HepG2 (cell line): ENCODE measurements at regions not wholly inside any gene's neighbourhood (a gene's known extent, or its start where the extent isn't known, plus 50 kb on each side); places are given as distances from the start of the nearest gene placed in this dataset.

Experiments used
- ATAC-seq: fragments of 200-7000 bp; cut with Tn5 transposase; 3 replicates; pipeline ENCODE4 v1.9.1; 2020; ENCODE audit warnings: mild to moderate bottlenecking, moderate library complexity
- BruUV-seq: library from RNA; stranded (reverse); fragments of 400-500 nt; replicated peaks from 2 replicates; lab custom pipeline; 2021; lab: Mats Ljungman, UMichigan
- CTCF ChIA-PET: fragments of 300-600 bp; formaldehyde crosslinking; extraction: SDS; loops from one replicate; lab custom pipeline; 2021; ENCODE audit warnings: low total read pairs, inconsistent platforms, low intra/inter-chr PET ratio; lab: Yijun Ruan, JAX
- POLR2A ChIA-PET: fragments of 350-600 bp; sonication (Branson Sonifier 250); formaldehyde crosslinking; loops from one replicate; lab custom pipeline; 2020; ENCODE audit warnings: antibody characterized with exemption, inconsistent platforms; lab: Yijun Ruan, JAX
- DNase-seq: peaks from one replicate; pipeline ENCODE4 v3.0.0-alpha.2; 2015; ENCODE audit warnings: low spot score
- FAIRE-seq: peaks from 3 replicates; lab custom pipeline; 2011; peaks lifted over from hg19 to GRCh38; lab: Jason Lieb, UNC
- H2AFZ ChIP-seq: one replicate; pipeline ENCODE4 v1.6.1; 2011; ENCODE audit warnings: low read length, inconsistent platforms
- H3K27ac ChIP-seq: fragments of 300-600 bp; 3 replicates; pipeline ENCODE4 v1.8.0; 2011; ENCODE audit warnings: mixed run types, mild to moderate bottlenecking, mixed read lengths, low read length, inconsistent platforms; ENCODE audit not compliant: insufficient read depth; ENCODE audit errors: extremely low read length
- H3K27me3 ChIP-seq, 2 experiments: fragments of 200-600 bp in 1 of 2; 2 replicates in 1 of 2; 3 replicates in 1 of 2; pipeline versions ENCODE4 v1.6.0 to v1.8.0; 2011; ENCODE audit warnings: low read length in 2 of 2, mild to moderate bottlenecking in 2 of 2, moderate library complexity in 2 of 2, inconsistent platforms in 1 of 2; ENCODE audit not compliant: insufficient read depth in 2 of 2, control insufficient read depth in 1 of 2
- H3K36me3 ChIP-seq, 2 experiments: fragments of 200-600 bp in 1 of 2; replicated peaks in 1 of 2; 2 replicates in 1 of 2; 3 replicates in 1 of 2; pipeline versions ENCODE4 v1.5.1 to v1.8.0; 2011; ENCODE audit warnings: low read length in 2 of 2, inconsistent platforms in 1 of 2; ENCODE audit not compliant: insufficient read depth in 2 of 2, control insufficient read depth in 1 of 2
- H3K4me1 ChIP-seq: 2 replicates; pipeline ENCODE4 v1.5.1; 2012; ENCODE audit warnings: low read length, inconsistent platforms; ENCODE audit not compliant: insufficient read depth
- H3K4me2 ChIP-seq: 2 replicates; pipeline ENCODE4 v1.6.0; 2011; ENCODE audit warnings: low read depth, low read length, inconsistent platforms
- H3K4me3 ChIP-seq, 3 experiments: fragments of 200-600 bp in 1 of 3; sonication (generic), shearing (Covaris generic) in 1 of 3; replicated peaks in 1 of 3; 2 replicates each; pipeline ENCODE4 v1.5.1; 2011 to 2016; ENCODE audit warnings: low read length in 3 of 3, inconsistent platforms in 2 of 3, low read depth in 2 of 3, mild to moderate bottlenecking in 2 of 3, control low read depth in 1 of 3, mixed read lengths in 1 of 3; ENCODE audit not compliant: insufficient read depth in 1 of 3
- H3K79me2 ChIP-seq: one replicate; pipeline ENCODE4 v1.6.1; 2011; ENCODE audit warnings: low read length, inconsistent platforms; ENCODE audit not compliant: insufficient read depth
- H3K9ac ChIP-seq: 2 replicates; pipeline ENCODE4 v1.6.0; 2011; ENCODE audit warnings: mild to moderate bottlenecking, low read depth, low read length, inconsistent platforms; ENCODE audit not compliant: insufficient read depth
- H3K9me3 ChIP-seq: 2 replicates; pipeline ENCODE4 v1.5.1; 2012; ENCODE audit warnings: mild to moderate bottlenecking, low read length
- H4K20me1 ChIP-seq: 2 replicates; pipeline ENCODE4 v1.6.0; 2011; ENCODE audit warnings: inconsistent platforms, mild to moderate bottlenecking, low read length, moderate library complexity; ENCODE audit not compliant: insufficient read depth
- AKAP8 ChIP-seq: sonication (generic); formaldehyde crosslinking; IDR thresholded peaks from 2 replicates; pipeline ENCODE4 v1.5.1; 2020; ENCODE audit warnings: mild to moderate bottlenecking, missing genetic modification reagents
- JUN ChIP-seq: sonication (generic); formaldehyde crosslinking; IDR thresholded peaks from 2 replicates; pipeline ENCODE4 v1.4.0; 2020; ENCODE audit warnings: mild to moderate bottlenecking, missing genetic modification reagents
- SATB2 ChIP-seq: sonication (generic); formaldehyde crosslinking; IDR thresholded peaks from 2 replicates; pipeline ENCODE4 v1.5.0; 2020; ENCODE audit warnings: missing genetic modification reagents
- TAF1 ChIP-seq: sonication (generic); formaldehyde crosslinking; IDR thresholded peaks from 2 replicates; pipeline ENCODE4 v1.4.0; 2020; ENCODE audit warnings: missing genetic modification reagents
- ZFP1 ChIP-seq: IDR thresholded peaks from 2 replicates; pipeline ENCODE4 v1.6.1; 2016
- ZFP36L2 ChIP-seq: sonication (generic); formaldehyde crosslinking; IDR thresholded peaks from 2 replicates; pipeline ENCODE4 v1.4.0; 2020; ENCODE audit warnings: missing genetic modification reagents
- ZNF468 ChIP-seq: sonication (generic); formaldehyde crosslinking; IDR thresholded peaks from 2 replicates; pipeline ENCODE4 v1.8.0; 2022; ENCODE audit warnings: mild to moderate bottlenecking, moderate library complexity, missing genetic modification reagents
- ZNF737 ChIP-seq: sonication (generic); formaldehyde crosslinking; IDR thresholded peaks from 2 replicates; pipeline ENCODE4 v1.5.0; 2020; ENCODE audit warnings: missing genetic modification reagents, mild to moderate bottlenecking, borderline replicate concordance
- WGBS: methylation state at CpG from one replicate; pipeline ENCODE4 v1.1.6; 2017; ENCODE audit warnings: low lambda C conversion rate; 5-methylcytosine and 5-hydroxymethylcytosine counted together
- in situ Hi-C: cut with HindIII; loops from 2 replicates; pipeline ENCODE4 v1.10.0; 2017; ENCODE audit warnings: low pct_unique_long_range_greater_than_20kb; ENCODE audit not compliant: extremely low pct_ligation_motif_present
- intact Hi-C: fragments of 100-400 bp; cut with micrococcal nuclease; formaldehyde crosslinking; loops from one replicate; pipeline ENCODE4 v1.10.0; 2022; ENCODE audit not compliant: unreplicated experiment
- TF ChIP-seq, protein P1 (sequence below): fragments of 450-650 bp; IDR thresholded peaks from 2 replicates; pipeline ENCODE4 v1.6.1; 2016
- TF ChIP-seq, protein P2 (sequence below): sonication (generic); formaldehyde crosslinking; IDR thresholded peaks from 2 replicates; pipeline ENCODE4 v1.8.1; 2022; ENCODE audit warnings: mild to moderate bottlenecking, missing genetic modification reagents
- TF ChIP-seq, protein P3 (sequence below): fragments of 450-650 bp; IDR thresholded peaks from 2 replicates; pipeline ENCODE4 v1.6.1; 2017; ENCODE audit warnings: mild to moderate bottlenecking
- TF ChIP-seq, protein P4 (sequence below): sonication (generic); formaldehyde crosslinking; IDR thresholded peaks from 2 replicates; pipeline ENCODE4 v1.4.0; 2020; ENCODE audit warnings: mild to moderate bottlenecking, missing genetic modification reagents
- TF ChIP-seq, protein P5 (sequence below): IDR thresholded peaks from 2 replicates; pipeline ENCODE4 v1.6.1; 2016; ENCODE audit warnings: missing genetic modification reagents, missing compliant biosample characterization

DNA sequence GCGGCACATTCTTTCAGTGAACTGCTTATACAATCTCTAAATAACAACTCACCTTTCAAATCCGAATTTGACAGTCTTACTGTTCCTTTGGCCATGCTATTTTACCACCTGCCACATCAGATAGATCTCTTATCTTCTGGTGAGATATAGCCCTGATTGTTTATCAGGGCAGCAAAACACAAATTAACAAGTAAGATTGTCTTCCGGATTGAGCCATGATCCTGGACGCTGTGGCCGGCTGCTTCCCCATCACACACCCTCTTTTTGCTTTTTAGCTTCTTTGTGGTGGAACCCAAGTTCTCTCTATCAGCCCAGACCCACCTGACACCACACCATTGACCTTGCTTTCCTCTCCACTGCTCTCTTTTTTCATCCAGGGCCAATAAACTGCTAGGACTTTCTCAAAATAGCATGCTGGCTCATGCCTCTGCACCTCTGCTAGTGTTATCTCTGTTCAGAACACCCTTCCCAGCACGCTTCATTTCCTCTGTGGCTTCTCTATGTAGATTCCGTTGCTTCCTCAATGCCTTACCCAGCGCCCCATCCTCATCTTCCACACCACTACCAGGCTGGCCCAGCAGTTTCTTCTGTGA, 111.8 kb upstream of the CNTNAP5 start (continued):
- TF ChIP-seq, protein P1, sequence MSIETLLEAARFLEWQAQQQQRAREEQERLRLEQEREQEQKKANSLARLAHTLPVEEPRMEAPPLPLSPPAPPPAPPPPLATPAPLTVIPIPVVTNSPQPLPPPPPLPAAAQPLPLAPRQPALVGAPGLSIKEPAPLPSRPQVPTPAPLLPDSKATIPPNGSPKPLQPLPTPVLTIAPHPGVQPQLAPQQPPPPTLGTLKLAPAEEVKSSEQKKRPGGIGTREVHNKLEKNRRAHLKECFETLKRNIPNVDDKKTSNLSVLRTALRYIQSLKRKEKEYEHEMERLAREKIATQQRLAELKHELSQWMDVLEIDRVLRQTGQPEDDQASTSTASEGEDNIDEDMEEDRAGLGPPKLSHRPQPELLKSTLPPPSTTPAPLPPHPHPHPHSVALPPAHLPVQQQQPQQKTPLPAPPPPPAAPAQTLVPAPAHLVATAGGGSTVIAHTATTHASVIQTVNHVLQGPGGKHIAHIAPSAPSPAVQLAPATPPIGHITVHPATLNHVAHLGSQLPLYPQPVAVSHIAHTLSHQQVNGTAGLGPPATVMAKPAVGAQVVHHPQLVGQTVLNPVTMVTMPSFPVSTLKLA: no peak
- no peak for TF ChIP-seq AKAP8 (CRISPR knock-in tag)
- no peak for TF ChIP-seq ZNF468
- TF ChIP-seq, protein P2, sequence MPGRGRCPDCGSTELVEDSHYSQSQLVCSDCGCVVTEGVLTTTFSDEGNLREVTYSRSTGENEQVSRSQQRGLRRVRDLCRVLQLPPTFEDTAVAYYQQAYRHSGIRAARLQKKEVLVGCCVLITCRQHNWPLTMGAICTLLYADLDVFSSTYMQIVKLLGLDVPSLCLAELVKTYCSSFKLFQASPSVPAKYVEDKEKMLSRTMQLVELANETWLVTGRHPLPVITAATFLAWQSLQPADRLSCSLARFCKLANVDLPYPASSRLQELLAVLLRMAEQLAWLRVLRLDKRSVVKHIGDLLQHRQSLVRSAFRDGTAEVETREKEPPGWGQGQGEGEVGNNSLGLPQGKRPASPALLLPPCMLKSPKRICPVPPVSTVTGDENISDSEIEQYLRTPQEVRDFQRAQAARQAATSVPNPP: no peak

DNA sequence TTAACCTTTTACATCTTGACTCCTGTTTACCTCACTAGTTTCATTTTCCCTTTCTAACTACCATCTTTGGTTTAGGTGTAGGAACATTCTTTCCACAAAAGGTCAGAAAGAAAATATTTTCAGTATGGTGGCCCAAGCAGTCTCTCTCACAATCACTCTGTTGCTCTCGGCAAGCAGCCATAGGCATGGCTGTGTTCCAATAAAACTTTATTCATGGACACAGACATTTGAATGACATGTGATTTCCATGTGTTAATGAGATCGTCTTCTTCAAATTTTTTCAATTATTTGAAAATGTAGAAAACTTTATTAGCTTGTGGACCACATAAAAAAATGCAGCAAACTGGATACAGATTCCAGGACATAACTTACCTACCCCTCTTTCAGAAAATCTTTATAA, 109.7 kb upstream of the CNTNAP5 start:
- Histone ChIP-seq H4K20me1 (no peaks in the 10 kb centered on the region), H3K79me2 (no peaks in the 10 kb centered on the region), H3K4me1 (no peaks in the 10 kb centered on the region), H2AFZ (no peak overlapping the region), H3K4me3 (no peak overlapping the region), H3K9ac (no peak overlapping the region), H3K36me3 (no peaks in the 10 kb centered on the region), H3K27me3 (no peaks in the 10 kb centered on the region), H3K4me2 (no peak overlapping the region), H3K27ac (no peak overlapping the region)
- POLR2A ChIA-PET: no interaction called here
- no peak for DNase-seq
- 8% methylated on average over 2 of the region's 2 CpGs for WGBS
- no peak for FAIRE-seq
- intact Hi-C loops: no loop called here
- no TSS peak for BruUV-seq
- CTCF ChIA-PET: no interaction called here
- no peak for ATAC-seq
- in situ Hi-C loops: no loop called here
- TF ChIP-seq TAF1 (no peak), ZFP1 (CRISPR knock-in tag) (no peak), ZFP36L2 (no peak), JUN (CRISPR knock-in tag) (no peak), SATB2 (CRISPR knock-in tag) (no peak), ZNF737 (no peak)
- TF ChIP-seq, protein P3, sequence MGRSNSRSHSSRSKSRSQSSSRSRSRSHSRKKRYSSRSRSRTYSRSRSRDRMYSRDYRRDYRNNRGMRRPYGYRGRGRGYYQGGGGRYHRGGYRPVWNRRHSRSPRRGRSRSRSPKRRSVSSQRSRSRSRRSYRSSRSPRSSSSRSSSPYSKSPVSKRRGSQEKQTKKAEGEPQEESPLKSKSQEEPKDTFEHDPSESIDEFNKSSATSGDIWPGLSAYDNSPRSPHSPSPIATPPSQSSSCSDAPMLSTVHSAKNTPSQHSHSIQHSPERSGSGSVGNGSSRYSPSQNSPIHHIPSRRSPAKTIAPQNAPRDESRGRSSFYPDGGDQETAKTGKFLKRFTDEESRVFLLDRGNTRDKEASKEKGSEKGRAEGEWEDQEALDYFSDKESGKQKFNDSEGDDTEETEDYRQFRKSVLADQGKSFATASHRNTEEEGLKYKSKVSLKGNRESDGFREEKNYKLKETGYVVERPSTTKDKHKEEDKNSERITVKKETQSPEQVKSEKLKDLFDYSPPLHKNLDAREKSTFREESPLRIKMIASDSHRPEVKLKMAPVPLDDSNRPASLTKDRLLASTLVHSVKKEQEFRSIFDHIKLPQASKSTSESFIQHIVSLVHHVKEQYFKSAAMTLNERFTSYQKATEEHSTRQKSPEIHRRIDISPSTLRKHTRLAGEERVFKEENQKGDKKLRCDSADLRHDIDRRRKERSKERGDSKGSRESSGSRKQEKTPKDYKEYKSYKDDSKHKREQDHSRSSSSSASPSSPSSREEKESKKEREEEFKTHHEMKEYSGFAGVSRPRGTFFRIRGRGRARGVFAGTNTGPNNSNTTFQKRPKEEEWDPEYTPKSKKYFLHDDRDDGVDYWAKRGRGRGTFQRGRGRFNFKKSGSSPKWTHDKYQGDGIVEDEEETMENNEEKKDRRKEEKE: no peak
- TF ChIP-seq, protein P4, sequence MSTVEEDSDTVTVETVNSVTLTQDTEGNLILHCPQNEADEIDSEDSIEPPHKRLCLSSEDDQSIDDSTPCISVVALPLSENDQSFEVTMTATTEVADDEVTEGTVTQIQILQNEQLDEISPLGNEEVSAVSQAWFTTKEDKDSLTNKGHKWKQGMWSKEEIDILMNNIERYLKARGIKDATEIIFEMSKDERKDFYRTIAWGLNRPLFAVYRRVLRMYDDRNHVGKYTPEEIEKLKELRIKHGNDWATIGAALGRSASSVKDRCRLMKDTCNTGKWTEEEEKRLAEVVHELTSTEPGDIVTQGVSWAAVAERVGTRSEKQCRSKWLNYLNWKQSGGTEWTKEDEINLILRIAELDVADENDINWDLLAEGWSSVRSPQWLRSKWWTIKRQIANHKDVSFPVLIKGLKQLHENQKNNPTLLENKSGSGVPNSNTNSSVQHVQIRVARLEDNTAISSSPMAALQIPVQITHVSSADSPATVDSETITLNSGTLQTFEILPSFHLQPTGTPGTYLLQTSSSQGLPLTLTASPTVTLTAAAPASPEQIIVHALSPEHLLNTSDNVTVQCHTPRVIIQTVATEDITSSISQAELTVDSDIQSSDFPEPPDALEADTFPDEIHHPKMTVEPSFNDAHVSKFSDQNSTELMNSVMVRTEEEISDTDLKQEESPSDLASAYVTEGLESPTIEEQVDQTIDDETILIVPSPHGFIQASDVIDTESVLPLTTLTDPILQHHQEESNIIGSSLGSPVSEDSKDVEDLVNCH (CRISPR knock-in tag): no peak
- TF ChIP-seq, protein P5, sequence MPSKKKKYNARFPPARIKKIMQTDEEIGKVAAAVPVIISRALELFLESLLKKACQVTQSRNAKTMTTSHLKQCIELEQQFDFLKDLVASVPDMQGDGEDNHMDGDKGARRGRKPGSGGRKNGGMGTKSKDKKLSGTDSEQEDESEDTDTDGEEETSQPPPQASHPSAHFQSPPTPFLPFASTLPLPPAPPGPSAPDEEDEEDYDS (CRISPR knock-in tag): no peak
- TF ChIP-seq, all 625 proteins: peak for 0
- H3K9me3 ChIP-seq: peaks cover 91% of the 10 kb centered on the region
